ENCODE measurements at regions not wholly inside any gene's neighbourhood (a gene's known extent, or its start where the extent isn't known, plus 50 kb on each side); places are given as distances from the start of the nearest gene placed in this dataset.

DNA sequence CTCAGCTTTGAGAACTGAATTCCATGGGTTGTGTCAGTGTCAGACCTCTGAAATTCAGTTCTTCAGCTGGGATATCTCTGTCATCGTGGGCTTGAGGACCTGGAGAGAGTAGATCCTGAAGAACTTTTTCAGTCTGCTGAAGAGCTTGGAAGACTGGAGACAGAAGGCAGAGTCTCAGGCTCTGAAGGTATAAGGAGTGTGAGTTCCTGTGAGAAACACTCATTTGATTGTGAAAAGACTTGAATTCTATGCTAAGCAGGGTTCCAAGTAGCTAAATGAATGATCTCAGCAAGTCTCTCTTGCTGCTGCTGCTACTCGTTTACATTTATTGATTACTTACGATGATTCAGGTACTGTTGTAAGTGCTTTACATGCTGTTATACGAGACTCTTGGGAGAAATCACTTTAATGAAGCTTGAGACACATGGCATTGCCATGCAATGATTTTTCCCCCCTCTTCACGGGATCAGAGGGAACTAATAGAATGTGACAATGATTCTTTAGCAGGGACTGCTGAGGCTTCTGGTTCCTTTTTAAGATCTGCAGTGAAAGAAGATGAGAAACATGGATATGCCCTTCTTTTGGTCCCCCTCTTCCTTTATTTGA is 63.8 kb downstream of the PTTG1 start:
- TF ChIP-seq EZH2 (IDR thresholded peaks at IDR 0.05; ENCODE audit: borderline replicate concordance, low read length) = no peak
- TF ChIP-seq, protein P1, sequence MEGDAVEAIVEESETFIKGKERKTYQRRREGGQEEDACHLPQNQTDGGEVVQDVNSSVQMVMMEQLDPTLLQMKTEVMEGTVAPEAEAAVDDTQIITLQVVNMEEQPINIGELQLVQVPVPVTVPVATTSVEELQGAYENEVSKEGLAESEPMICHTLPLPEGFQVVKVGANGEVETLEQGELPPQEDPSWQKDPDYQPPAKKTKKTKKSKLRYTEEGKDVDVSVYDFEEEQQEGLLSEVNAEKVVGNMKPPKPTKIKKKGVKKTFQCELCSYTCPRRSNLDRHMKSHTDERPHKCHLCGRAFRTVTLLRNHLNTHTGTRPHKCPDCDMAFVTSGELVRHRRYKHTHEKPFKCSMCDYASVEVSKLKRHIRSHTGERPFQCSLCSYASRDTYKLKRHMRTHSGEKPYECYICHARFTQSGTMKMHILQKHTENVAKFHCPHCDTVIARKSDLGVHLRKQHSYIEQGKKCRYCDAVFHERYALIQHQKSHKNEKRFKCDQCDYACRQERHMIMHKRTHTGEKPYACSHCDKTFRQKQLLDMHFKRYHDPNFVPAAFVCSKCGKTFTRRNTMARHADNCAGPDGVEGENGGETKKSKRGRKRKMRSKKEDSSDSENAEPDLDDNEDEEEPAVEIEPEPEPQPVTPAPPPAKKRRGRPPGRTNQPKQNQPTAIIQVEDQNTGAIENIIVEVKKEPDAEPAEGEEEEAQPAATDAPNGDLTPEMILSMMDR (IDR thresholded peaks at IDR 0.05; ENCODE audit: low read length) = no peak

Data from OCI-LY1 (cell line).